Activated naive CD8-positive, alpha-beta T cell (primary cell): ENCODE measurements at regions not wholly inside any gene's neighbourhood (a gene's known extent, or its start where the extent isn't known, plus 50 kb on each side); places are given as distances from the start of the nearest gene placed in this dataset.
"Not testable (repeated sequence)": the region's sequence is repeated elsewhere in the genome, so short reads cannot be mapped to it uniquely, and the experiment has no call there.

ENCODE experiments used
- H3K27ac Mint-ChIP-seq: one replicate; pipeline ENCODE4 v1.8.0; 2021; ENCODE audit warnings: mixed read lengths
- H3K27me3 Mint-ChIP-seq: one replicate; pipeline ENCODE4 v1.8.0; 2021; ENCODE audit warnings: mixed read lengths
- H3K36me3 Mint-ChIP-seq: one replicate; pipeline ENCODE4 v1.8.0; 2021; ENCODE audit warnings: mixed read lengths
- H3K4me1 Mint-ChIP-seq: one replicate; pipeline ENCODE4 v1.8.0; 2021; ENCODE audit warnings: low read depth, mixed read lengths
- H3K4me3 Mint-ChIP-seq: one replicate; pipeline ENCODE4 v1.8.0; 2021; ENCODE audit warnings: mild to moderate bottlenecking, mixed read lengths
- H3K9me3 Mint-ChIP-seq: one replicate; pipeline ENCODE4 v1.8.0; 2021; ENCODE audit warnings: low read depth, mixed read lengths

- H3K36me3 Mint-ChIP-seq, H3K4me1 Mint-ChIP-seq, H3K27ac Mint-ChIP-seq, H3K4me3 Mint-ChIP-seq, H3K9me3 Mint-ChIP-seq: not testable (repeated sequence)
- H3K27me3 Mint-ChIP-seq, result peaks cover 18% of the 10 kb centered on the region
These were observed 169.5 kb downstream of the OTOP1 start for GRCh38 chr4:4057226-4057625.

- H3K9me3 Mint-ChIP-seq, H3K4me3 Mint-ChIP-seq, H3K4me1 Mint-ChIP-seq, H3K27ac Mint-ChIP-seq, H3K36me3 Mint-ChIP-seq, H3K27me3 Mint-ChIP-seq: not testable (repeated sequence)
These were observed 142.6 kb downstream of the OTOP1 start for GRCh38 chr4:4084171-4084570.

DNA sequence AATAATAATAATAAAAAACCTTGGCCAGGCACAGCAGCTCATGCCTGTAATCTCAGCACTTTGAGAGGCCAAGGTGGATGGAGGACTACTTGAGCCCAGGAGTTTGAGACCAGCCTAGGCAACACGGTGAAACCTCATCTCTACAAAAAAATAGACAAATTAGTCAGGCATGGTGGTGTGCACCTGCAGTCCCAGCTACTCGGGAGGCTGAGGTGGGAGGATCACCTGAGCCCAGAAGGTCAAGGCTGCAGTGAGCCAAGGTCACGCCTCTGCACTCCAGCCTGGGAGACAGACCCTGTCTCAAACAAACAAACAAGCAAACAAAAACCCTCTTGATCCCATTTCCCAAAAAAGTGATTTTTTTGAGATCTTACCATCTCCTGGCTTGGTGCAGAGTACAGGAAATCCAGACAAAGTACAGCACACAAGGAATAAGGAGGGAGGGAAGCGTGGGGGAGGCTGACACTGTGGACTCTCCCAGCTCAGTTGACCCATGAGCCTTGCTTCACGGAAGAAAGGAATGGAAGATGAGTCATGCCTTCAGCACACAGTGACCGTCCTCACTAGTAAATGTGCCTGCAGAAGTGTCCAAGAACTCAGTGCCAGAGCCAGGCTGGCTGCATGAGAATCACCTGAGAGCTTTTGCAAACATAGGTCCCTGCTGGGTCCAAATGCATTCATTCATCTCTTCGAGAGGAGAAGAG is 136.9 kb downstream of the OTOP1 start:
- not testable (repeated sequence) for H3K27me3 Mint-ChIP-seq, H3K4me3 Mint-ChIP-seq, H3K9me3 Mint-ChIP-seq, H3K4me1 Mint-ChIP-seq, H3K36me3 Mint-ChIP-seq, H3K27ac Mint-ChIP-seq

DNA sequence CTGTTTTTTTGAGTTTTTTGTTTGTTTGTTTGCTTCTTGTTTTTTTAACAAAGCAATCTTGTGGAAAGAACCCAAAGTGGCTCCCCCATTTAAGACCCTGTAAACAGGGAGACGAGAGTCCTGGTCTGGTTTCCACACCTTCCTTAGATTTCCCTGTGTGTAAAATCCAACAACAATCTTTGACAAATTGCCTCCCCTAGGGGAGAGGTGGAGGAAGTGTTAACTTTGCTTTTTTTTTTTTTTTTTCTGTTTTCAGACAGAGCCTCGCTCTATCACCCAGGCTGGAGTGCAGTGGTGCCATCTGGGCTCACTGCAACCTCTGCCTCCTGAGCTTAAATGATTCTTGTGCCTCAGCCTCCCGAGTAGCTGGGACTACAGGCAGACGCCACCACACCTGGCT is 136.0 kb downstream of the OTOP1 start:
- H3K27ac Mint-ChIP-seq, H3K9me3 Mint-ChIP-seq, H3K4me1 Mint-ChIP-seq, H3K4me3 Mint-ChIP-seq, H3K36me3 Mint-ChIP-seq, H3K27me3 Mint-ChIP-seq: not testable (repeated sequence)

GRCh38 chr4:4092159-4092558 is 134.6 kb downstream of the OTOP1 start:
- not testable (repeated sequence) for H3K36me3 Mint-ChIP-seq, H3K27me3 Mint-ChIP-seq, H3K4me3 Mint-ChIP-seq, H3K4me1 Mint-ChIP-seq, H3K9me3 Mint-ChIP-seq, H3K27ac Mint-ChIP-seq

DNA sequence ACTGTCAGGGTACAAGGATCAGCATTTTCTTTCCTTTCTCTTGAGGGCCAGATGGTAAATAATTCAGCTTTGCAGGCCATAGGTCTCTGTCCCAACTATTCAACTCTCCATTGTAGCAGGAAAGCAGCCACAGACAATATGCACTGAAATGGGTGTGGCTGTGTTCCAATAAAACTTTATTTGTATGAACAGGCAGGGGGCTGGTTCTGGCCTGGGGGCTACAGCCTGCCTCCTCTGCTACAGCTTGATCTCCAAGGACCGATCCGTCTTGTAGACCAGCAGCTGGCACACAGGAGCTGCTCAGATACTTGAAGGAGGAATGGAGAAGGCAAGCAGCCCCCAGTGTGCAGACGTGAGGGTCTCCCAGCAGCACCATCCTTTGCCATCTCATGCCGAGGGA is 127.1 kb downstream of the OTOP1 start:
- H3K36me3 Mint-ChIP-seq, H3K4me3 Mint-ChIP-seq, H3K27me3 Mint-ChIP-seq, H3K9me3 Mint-ChIP-seq, H3K27ac Mint-ChIP-seq, H3K4me1 Mint-ChIP-seq: not testable (repeated sequence)

GRCh38 chr4:4106923-4107322 is 119.8 kb downstream of the OTOP1 start:
- peaks cover 18% of the 10 kb centered on the region for H3K27me3 Mint-ChIP-seq
- H3K4me1 Mint-ChIP-seq, H3K9me3 Mint-ChIP-seq, H3K27ac Mint-ChIP-seq, H3K36me3 Mint-ChIP-seq: not testable (repeated sequence)
- peak overlapping the region; percentile 67 for H3K4me3 Mint-ChIP-seq

GRCh38 chr4:4107411-4108107 is 119.2 kb downstream of the OTOP1 start:
- Mint-ChIP-seq H3K4me3 (peak overlapping the region; percentile 80), H3K27me3 (peaks cover 13% of the 10 kb centered on the region)
- H3K36me3 Mint-ChIP-seq, H3K27ac Mint-ChIP-seq, H3K9me3 Mint-ChIP-seq, H3K4me1 Mint-ChIP-seq: not testable (repeated sequence)

GRCh38 chr4:4115381-4115780 is 111.3 kb downstream of the OTOP1 start:
- not testable (repeated sequence) for H3K27me3 Mint-ChIP-seq, H3K4me3 Mint-ChIP-seq, H3K4me1 Mint-ChIP-seq, H3K9me3 Mint-ChIP-seq, H3K36me3 Mint-ChIP-seq, H3K27ac Mint-ChIP-seq

- not testable (repeated sequence) for H3K27me3 Mint-ChIP-seq, H3K9me3 Mint-ChIP-seq, H3K27ac Mint-ChIP-seq, H3K4me1 Mint-ChIP-seq, H3K36me3 Mint-ChIP-seq, H3K4me3 Mint-ChIP-seq
These were observed 109.8 kb downstream of the OTOP1 start for GRCh38 chr4:4116901-4117300.

DNA sequence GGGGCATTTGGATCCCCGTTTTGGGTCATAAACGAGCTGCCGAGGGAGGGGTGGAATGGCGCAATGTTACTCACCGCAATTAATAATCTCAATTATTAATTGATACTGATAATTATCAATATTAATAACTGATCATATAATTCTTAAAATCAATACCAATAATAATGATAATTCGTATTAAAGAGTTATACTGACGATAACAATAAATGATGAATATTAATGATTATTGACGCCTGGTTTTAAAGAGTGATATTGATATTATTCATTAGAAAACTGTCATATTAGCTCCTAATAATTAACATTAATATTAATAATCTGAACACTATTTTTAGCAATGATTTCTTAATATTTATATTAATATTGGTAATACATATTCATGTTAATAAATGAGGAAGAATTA is 92.4 kb downstream of the OTOP1 start:
- not testable (repeated sequence) for H3K4me1 Mint-ChIP-seq, H3K4me3 Mint-ChIP-seq, H3K9me3 Mint-ChIP-seq, H3K36me3 Mint-ChIP-seq, H3K27ac Mint-ChIP-seq, H3K27me3 Mint-ChIP-seq

DNA sequence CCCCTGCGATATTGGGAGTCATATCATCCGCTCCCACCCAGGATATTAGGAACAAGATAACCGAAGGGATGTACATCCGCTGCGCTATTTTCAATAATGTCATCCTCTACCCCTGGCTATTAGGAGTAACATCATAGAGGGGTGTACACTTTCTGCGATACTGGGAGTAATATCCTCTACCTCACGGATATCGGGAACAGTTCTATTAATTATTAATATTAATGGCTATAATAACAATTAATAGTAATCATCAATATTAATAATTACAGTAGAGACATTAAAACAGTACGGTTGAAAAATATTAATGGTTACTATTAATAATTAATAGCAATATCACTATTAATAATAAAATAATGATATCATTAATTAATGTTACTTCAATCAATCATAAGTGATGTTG is 90.1 kb downstream of the OTOP1 start:
- H3K27me3 Mint-ChIP-seq, H3K36me3 Mint-ChIP-seq, H3K9me3 Mint-ChIP-seq, H3K27ac Mint-ChIP-seq, H3K4me1 Mint-ChIP-seq, H3K4me3 Mint-ChIP-seq: not testable (repeated sequence)
